Brain microvascular endothelial cell (primary cell): ENCODE measurements at regions not wholly inside any gene's neighbourhood (a gene's known extent, or its start where the extent isn't known, plus 50 kb on each side); places are given as distances from the start of the nearest gene placed in this dataset.

Experiments
- DNase-seq: peaks from one replicate; pipeline ENCODE4 v3.0.0-alpha.2; 2020
- H3K27ac ChIP-seq: fragments of 250-450 bp; sonication (Bioruptor Pico); 2 replicates; pipeline ENCODE4 v1.5.1; 2020; ENCODE audit warnings: mild to moderate bottlenecking, moderate library complexity
- H3K27me3 ChIP-seq: fragments of 250-450 bp; sonication (Bioruptor Pico); replicated peaks from 2 replicates; pipeline ENCODE4 v1.5.1; 2020; ENCODE audit warnings: mild to moderate bottlenecking
- H3K36me3 ChIP-seq: fragments of 250-450 bp; sonication (Bioruptor Pico); replicated peaks from 2 replicates; pipeline ENCODE4 v1.5.1; 2020; ENCODE audit warnings: mild to moderate bottlenecking
- H3K4me3 ChIP-seq: 2 replicates; pipeline ENCODE4 v1.5.1; 2011; ENCODE audit warnings: low read depth, mild to moderate bottlenecking, control low read depth, low read length, moderate library complexity
- CTCF ChIP-seq: IDR thresholded peaks from 2 replicates; pipeline ENCODE4 v1.5.1; 2011; ENCODE audit warnings: low read depth, mild to moderate bottlenecking, moderate library complexity, low read length, control low read depth, inconsistent platforms; ENCODE audit errors: missing control alignments
- in situ Hi-C: cut with HindIII; loops from 2 replicates; pipeline ENCODE4 v1.10.0; 2017; ENCODE audit warnings: low sequenced_read_pairs, low pct_ligation_motif_present

GRCh38 chr2:6089474-6089873 is 397.3 kb downstream of the SOX11 start:
- no peak for DNase-seq
- H3K27ac ChIP-seq: no peak overlapping the region
- no peak overlapping the region for H3K4me3 ChIP-seq
- in situ Hi-C loops: no loop called here
- H3K36me3 ChIP-seq: no peaks in the 10 kb centered on the region
- TF ChIP-seq CTCF: no peak
- H3K27me3 ChIP-seq: no peaks in the 10 kb centered on the region

DNA sequence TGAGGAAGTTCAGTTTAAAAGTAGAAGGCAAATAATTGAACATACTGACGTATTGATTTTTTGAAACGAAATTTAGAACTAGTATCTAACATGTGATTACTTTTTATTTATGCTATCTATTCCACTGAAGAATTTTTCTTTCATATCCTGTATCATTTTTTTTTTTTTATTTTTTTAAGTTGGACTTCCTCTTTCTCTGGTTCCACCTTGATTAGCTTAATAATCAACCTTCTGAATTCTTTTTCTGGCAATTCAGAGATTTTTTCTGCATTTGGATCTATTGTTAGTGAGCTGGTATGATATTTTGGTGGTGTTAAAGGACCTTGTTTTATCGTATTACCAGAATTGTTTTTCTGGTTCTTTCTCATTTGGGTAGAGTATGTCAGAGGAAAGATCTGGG is 411.2 kb downstream of the SOX11 start:
- in situ Hi-C loops: no loop called here
- H3K4me3 ChIP-seq: no peak overlapping the region
- H3K27me3 ChIP-seq: no peaks in the 10 kb centered on the region
- H3K36me3 ChIP-seq: no peaks in the 10 kb centered on the region
- H3K27ac ChIP-seq: no peak overlapping the region
- no peak for DNase-seq
- TF ChIP-seq CTCF: no peak

- no peak for TF ChIP-seq CTCF
- in situ Hi-C loops: no loop called here
- no peaks in the 10 kb centered on the region for H3K27me3 ChIP-seq
- no peak for DNase-seq
- H3K4me3 ChIP-seq: no peak overlapping the region
- H3K36me3 ChIP-seq: no peaks in the 10 kb centered on the region
- no peak overlapping the region for H3K27ac ChIP-seq
Measured at GRCh38 chr2:6103949-6104348, 411.8 kb downstream of the SOX11 start.

DNA sequence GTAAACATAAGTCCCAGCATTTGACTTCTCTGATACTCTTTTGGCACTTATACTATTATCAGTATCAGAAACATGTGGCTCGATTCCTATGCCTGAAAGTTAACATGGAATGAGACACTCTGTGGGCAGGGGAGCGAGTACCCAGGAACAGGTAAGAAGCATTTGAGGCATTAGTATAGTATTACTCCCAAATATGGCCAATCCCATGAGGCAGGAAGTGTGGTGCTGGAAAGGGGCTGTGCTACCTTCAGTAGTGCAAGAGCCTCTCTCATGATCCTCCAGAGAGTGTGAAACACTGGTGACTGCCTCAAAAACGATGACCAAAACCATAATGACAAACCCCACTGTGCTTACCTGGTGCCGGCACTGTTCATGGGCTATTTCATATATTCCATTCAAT is 415.1 kb downstream of the SOX11 start:
- Histone ChIP-seq H3K36me3 (no peaks in the 10 kb centered on the region), H3K27ac (no peak overlapping the region), H3K27me3 (no peaks in the 10 kb centered on the region), H3K4me3 (no peak overlapping the region)
- TF ChIP-seq CTCF: no peak
- no peak for DNase-seq
- in situ Hi-C loops: no loop called here

DNA sequence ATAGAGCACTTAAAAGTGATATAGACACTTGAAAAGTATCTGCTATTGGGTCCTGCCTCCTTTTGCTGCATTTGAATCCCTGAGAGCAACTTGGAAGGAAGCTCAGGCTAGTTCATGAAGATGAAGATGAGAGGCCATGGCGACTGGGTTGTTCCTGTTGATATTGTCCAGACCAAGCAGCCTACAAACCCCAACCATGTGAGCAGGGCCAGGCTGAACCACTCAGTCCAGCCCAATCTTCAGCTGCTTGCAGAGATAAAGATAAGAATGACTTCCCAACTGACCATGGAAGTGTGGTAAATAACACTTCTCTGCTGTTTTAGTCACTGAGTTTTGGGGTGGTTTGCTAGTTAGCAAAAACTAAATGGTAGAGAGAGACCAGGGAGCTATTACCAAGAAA is 417.6 kb downstream of the SOX11 start:
- in situ Hi-C loops: no loop called here

More for the DNA sequence above, 417.6 kb downstream of the SOX11 start:
- Histone ChIP-seq H3K27me3 (no peaks in the 10 kb centered on the region), H3K4me3 (no peak overlapping the region), H3K27ac (no peak overlapping the region), H3K36me3 (no peaks in the 10 kb centered on the region)
- no peak for DNase-seq
- no peak for TF ChIP-seq CTCF
